GM10266 (cell line): ENCODE measurements at regions not wholly inside any gene's neighbourhood (a gene's known extent, or its start where the extent isn't known, plus 50 kb on each side); places are given as distances from the start of the nearest gene placed in this dataset.

Experiments used
- DNase-seq: peaks from one replicate; pipeline ENCODE4 v3.0.0; 2012; ENCODE audit errors: extremely low spot score
- CTCF ChIP-seq: IDR thresholded peaks from 2 replicates; pipeline ENCODE4 v1.5.1; 2012; ENCODE audit warnings: mild to moderate bottlenecking, low read depth; ENCODE audit not compliant: control insufficient read depth, insufficient read depth; ENCODE audit errors: missing control alignments

GRCh38 chr2:122210898-122211856, 455.7 kb downstream of the TSN start:
- DNase-seq: no peak
- TF ChIP-seq CTCF: no peak

GRCh38 chr2:122213312-122213711, 457.9 kb downstream of the TSN start:
- no peak for DNase-seq
- no peak for TF ChIP-seq CTCF

GRCh38 chr2:122216071-122216470, 460.6 kb downstream of the TSN start:
- TF ChIP-seq CTCF: no peak
- DNase-seq: no peak

- TF ChIP-seq CTCF: no peak
- DNase-seq: no peak
These were observed 461.4 kb downstream of the TSN start for GRCh38 chr2:122216901-122217300.

- no peak for TF ChIP-seq CTCF
- DNase-seq: no peak
These were observed 463.1 kb downstream of the TSN start for GRCh38 chr2:122218596-122218995.

GRCh38 chr2:122219504-122219903, 464.1 kb downstream of the TSN start:
- no peak for TF ChIP-seq CTCF
- no peak for DNase-seq

GRCh38 chr2:122221665-122222064, 466.2 kb downstream of the TSN start:
- no peak for DNase-seq
- TF ChIP-seq CTCF: no peak
